ENCODE measurements at regions not wholly inside any gene's neighbourhood (a gene's known extent, or its start where the extent isn't known, plus 50 kb on each side); places are given as distances from the start of the nearest gene placed in this dataset.

DNA sequence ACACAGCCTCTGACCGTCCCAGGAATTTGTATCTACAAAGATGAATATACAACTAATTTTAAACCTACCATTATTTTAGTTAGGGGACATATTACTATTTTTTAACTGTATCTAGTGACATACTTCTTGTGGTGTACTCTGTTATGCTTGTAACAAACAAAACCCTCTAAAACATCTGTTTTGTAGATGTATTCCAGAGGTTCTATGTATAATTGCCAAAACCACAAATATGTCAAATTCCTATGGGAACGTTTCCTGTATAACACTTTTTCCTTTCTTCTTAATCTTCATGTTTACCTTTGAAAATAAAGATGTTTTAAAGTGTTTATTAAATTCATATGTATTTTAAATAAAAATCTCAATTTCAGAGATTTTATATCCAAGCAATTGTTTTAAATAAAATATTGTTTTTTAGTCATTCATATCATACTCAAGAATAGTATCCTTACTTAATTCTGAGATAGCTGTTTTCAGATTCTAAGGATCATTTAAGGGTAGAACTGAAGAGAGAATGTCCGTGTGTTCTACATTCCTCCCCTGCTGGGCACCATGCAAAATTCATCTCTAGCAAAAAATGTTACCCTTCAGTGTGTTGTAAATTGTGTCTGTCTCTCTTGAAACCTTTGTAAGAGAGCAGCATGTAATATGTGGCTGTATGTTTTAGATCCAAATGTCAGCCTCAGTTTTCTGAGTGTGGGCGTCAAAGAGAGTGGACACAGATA lies 1327.7 kb downstream of the EFNB2 start:
- POLR2A ChIA-PET = no interaction called here
- Histone ChIP-seq H3K27me3 (ENCODE audit: control insufficient read depth, insufficient read depth, low read length) (no peaks in the 10 kb centered on the region), H3K36me3 (ENCODE audit: control insufficient read depth, insufficient read depth, low read length) (no peaks in the 10 kb centered on the region), H3K4me3 (ENCODE audit: low read depth, low read length) (no peak overlapping the region)
- no peak for DNase-seq (ENCODE audit: low read depth)
- CTCF ChIA-PET = no interaction called here
- TF ChIP-seq, protein P1, sequence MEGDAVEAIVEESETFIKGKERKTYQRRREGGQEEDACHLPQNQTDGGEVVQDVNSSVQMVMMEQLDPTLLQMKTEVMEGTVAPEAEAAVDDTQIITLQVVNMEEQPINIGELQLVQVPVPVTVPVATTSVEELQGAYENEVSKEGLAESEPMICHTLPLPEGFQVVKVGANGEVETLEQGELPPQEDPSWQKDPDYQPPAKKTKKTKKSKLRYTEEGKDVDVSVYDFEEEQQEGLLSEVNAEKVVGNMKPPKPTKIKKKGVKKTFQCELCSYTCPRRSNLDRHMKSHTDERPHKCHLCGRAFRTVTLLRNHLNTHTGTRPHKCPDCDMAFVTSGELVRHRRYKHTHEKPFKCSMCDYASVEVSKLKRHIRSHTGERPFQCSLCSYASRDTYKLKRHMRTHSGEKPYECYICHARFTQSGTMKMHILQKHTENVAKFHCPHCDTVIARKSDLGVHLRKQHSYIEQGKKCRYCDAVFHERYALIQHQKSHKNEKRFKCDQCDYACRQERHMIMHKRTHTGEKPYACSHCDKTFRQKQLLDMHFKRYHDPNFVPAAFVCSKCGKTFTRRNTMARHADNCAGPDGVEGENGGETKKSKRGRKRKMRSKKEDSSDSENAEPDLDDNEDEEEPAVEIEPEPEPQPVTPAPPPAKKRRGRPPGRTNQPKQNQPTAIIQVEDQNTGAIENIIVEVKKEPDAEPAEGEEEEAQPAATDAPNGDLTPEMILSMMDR (IDR thresholded peaks at IDR 0.05; ENCODE audit: insufficient read depth, low read depth, low read length) = 0 out of 2 replicates have a peak, but pooled peaks have one; percentile 14

GRCh38 chr13:105202354-105202753 lies 1333.1 kb downstream of the EFNB2 start:
- no peak for DNase-seq (ENCODE audit: low read depth)
- H3K4me3 ChIP-seq (ENCODE audit: low read depth, low read length) = no peak overlapping the region
- no peaks in the 10 kb centered on the region for H3K36me3 ChIP-seq (ENCODE audit: control insufficient read depth, insufficient read depth, low read length)
- no peaks in the 10 kb centered on the region for H3K27me3 ChIP-seq (ENCODE audit: control insufficient read depth, insufficient read depth, low read length)
- ChIA-PET CTCF (interaction anchor here (0.8 to 1.4 kb wide), 3 partner anchors 8 to 143 kb away, joined by 3 read pairs; no protein-coding TSS in a partner anchor), POLR2A (no interaction called here)
- TF ChIP-seq, protein P1 (IDR thresholded peaks at IDR 0.05; ENCODE audit: insufficient read depth, low read depth, low read length) = peak; percentile 49

DNA sequence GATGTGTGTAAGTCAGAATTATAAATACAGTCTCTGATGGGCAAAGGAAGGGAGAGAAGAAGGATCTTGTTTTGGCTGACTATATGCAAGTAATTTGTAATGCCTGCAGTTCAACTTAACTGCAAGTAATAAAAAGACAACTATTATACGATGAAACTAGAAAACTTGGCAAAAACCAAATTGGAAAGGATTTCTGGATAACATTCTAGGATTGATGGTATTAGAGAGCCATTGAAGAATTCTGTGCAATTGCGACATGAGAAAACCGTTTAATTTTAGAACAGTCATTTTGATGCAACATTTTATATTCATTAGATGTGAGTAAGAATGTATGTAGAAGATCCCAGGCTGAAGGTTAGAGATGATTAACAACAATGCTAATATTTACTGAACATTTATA lies 1334.1 kb downstream of the EFNB2 start:
- TF ChIP-seq, protein P1 (IDR thresholded peaks at IDR 0.05; ENCODE audit: insufficient read depth, low read depth, low read length) = no peak
- no peak overlapping the region for H3K4me3 ChIP-seq (ENCODE audit: low read depth, low read length)
- no peak for DNase-seq (ENCODE audit: low read depth)
- H3K27me3 ChIP-seq (ENCODE audit: control insufficient read depth, insufficient read depth, low read length) = no peaks in the 10 kb centered on the region
- ChIA-PET CTCF (interaction anchor here (1.2 kb wide), 1 partner anchor 9 kb away, joined by 3 read pairs; no protein-coding TSS in a partner anchor), POLR2A (no interaction called here)
- no peaks in the 10 kb centered on the region for H3K36me3 ChIP-seq (ENCODE audit: control insufficient read depth, insufficient read depth, low read length)

DNA sequence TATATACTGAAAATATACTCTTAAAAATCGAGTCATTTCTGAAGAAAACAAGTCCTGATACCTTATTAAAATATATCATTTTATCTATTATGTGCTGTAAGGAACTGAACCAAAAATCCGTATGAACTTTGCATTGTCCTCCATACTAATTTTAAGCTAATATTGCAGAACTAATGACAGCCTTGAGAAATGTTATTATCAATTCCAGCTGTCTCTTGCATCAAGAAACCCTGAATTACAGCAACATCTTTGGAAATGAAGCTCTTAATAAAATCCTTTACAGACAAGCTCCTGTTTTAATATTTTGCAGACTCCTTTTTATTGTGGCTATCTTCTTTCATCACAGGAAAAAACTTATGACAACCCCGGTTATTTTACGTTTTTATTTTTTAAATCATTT lies 1335.3 kb downstream of the EFNB2 start:
- no peaks in the 10 kb centered on the region for H3K36me3 ChIP-seq (ENCODE audit: control insufficient read depth, insufficient read depth, low read length)
- H3K4me3 ChIP-seq (ENCODE audit: low read depth, low read length) = no peak overlapping the region
- TF ChIP-seq, protein P1 (IDR thresholded peaks at IDR 0.05; ENCODE audit: insufficient read depth, low read depth, low read length) = no peak
- no peak for DNase-seq (ENCODE audit: low read depth)
- no peaks in the 10 kb centered on the region for H3K27me3 ChIP-seq (ENCODE audit: control insufficient read depth, insufficient read depth, low read length)
- ChIA-PET CTCF (no interaction called here), POLR2A (no interaction called here)

DNA sequence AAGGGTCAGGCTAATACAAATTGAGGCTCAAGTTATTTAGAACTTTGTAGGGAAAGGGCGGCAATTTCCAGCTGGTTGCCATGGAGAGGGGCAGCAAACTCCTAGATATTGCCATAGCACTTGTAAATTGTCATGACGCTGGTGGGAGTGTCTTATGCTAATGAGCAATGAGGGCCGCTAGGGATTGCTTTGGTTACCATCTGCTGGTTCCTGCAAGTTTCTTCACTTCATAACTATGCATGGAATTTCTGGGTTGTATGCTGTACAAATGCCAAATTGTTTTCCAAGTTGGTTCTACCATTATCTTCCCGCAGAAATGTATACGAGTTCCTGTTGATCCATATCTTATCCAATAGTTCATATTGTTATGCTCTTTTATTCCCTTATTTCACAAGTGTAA lies 1339.4 kb downstream of the EFNB2 start:
- no peak for DNase-seq (ENCODE audit: low read depth)
- CTCF ChIA-PET = no interaction called here
- no peaks in the 10 kb centered on the region for H3K27me3 ChIP-seq (ENCODE audit: control insufficient read depth, insufficient read depth, low read length)
- H3K4me3 ChIP-seq (ENCODE audit: low read depth, low read length) = no peak overlapping the region
- TF ChIP-seq, protein P1 (IDR thresholded peaks at IDR 0.05; ENCODE audit: insufficient read depth, low read depth, low read length) = no peak
- H3K36me3 ChIP-seq (ENCODE audit: control insufficient read depth, insufficient read depth, low read length) = no peaks in the 10 kb centered on the region
- POLR2A ChIA-PET = no interaction called here

Measured in BJ (cell line).